ENCODE measurements at regions not wholly inside any gene's neighbourhood (a gene's known extent, or its start where the extent isn't known, plus 50 kb on each side); places are given as distances from the start of the nearest gene placed in this dataset.

GRCh38 chr6:80544555-80544954, 438.1 kb downstream of the BCKDHB start:
- Histone ChIP-seq H3K9ac (ENCODE audit: low read depth, low read length) (no peak overlapping the region), H3K4me1 (ENCODE audit: insufficient read depth, low read length) (no peaks in the 10 kb centered on the region), H3K36me3 (ENCODE audit: insufficient read depth, low read length) (no peaks in the 10 kb centered on the region), H3K9me3 (ENCODE audit: control insufficient read depth, insufficient read depth, low read length) (peaks cover 2% of the 10 kb centered on the region)

GRCh38 chr6:80543598-80544222, 437.2 kb downstream of the BCKDHB start:
- no peaks in the 10 kb centered on the region for H3K4me1 ChIP-seq (ENCODE audit: insufficient read depth, low read length)
- H3K36me3 ChIP-seq (ENCODE audit: insufficient read depth, low read length) = no peaks in the 10 kb centered on the region
- H3K9ac ChIP-seq (ENCODE audit: low read depth, low read length) = no peak overlapping the region
- no peaks in the 10 kb centered on the region; the same call in none of the 2 replicates for H3K9me3 ChIP-seq (ENCODE audit: control insufficient read depth, insufficient read depth, low read length)

GRCh38 chr6:80543151-80543550, 436.7 kb downstream of the BCKDHB start:
- Histone ChIP-seq H3K4me1 (ENCODE audit: insufficient read depth, low read length) (no peaks in the 10 kb centered on the region), H3K9me3 (ENCODE audit: control insufficient read depth, insufficient read depth, low read length) (no peaks in the 10 kb centered on the region; the same call in 1 of the 2 replicates), H3K9ac (ENCODE audit: low read depth, low read length) (no peak overlapping the region), H3K36me3 (ENCODE audit: insufficient read depth, low read length) (no peaks in the 10 kb centered on the region)

DNA sequence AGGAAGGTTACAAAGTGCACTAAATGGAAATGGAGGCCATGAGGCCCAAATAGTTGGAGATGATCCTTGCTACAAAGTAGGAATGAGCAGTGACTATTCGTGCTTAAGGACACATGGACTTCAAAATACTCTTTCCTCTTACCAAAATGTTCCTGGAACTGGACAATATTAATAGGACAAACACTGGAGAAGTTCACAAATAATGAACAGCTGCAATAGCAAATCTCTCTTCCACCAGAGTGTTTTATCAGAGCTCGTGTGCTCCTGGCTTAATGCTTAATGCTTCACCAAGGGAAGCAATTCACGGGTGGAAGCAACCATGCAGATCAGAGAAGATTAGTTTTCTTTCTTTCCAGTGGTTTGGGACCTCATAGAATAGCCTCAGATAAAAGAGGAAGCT, 435.4 kb downstream of the BCKDHB start:
- Histone ChIP-seq H3K9ac (ENCODE audit: low read depth, low read length) (no peak overlapping the region), H3K4me1 (ENCODE audit: insufficient read depth, low read length) (no peaks in the 10 kb centered on the region), H3K9me3 (ENCODE audit: control insufficient read depth, insufficient read depth, low read length) (no peaks in the 10 kb centered on the region), H3K36me3 (ENCODE audit: insufficient read depth, low read length) (no peaks in the 10 kb centered on the region)

DNA sequence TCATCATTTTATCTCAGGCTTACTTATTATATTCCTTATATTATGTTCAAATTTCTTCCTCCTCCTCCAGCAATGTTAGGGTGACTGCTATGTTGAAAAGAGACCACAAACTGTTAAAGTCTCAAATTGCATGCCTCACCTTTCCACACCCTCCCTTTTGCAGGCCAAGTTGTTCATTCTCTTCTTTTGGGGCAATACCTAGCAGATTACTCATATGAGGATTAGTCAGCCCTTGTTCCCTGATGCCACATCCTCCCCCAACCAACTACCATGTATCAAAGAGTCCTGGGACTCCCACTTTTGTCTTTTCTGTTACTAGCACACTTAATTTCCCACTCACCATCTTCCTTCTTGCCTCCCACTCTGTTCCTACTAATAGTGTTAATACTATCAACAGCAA, 434.7 kb downstream of the BCKDHB start:
- Histone ChIP-seq H3K9me3 (ENCODE audit: control insufficient read depth, insufficient read depth, low read length) (no peaks in the 10 kb centered on the region), H3K9ac (ENCODE audit: low read depth, low read length) (no peak overlapping the region), H3K4me1 (ENCODE audit: insufficient read depth, low read length) (no peaks in the 10 kb centered on the region), H3K36me3 (ENCODE audit: insufficient read depth, low read length) (no peaks in the 10 kb centered on the region)

GRCh38 chr6:80540700-80541099, 434.2 kb downstream of the BCKDHB start:
- H3K4me1 ChIP-seq (ENCODE audit: insufficient read depth, low read length) = no peaks in the 10 kb centered on the region
- H3K36me3 ChIP-seq (ENCODE audit: insufficient read depth, low read length) = no peaks in the 10 kb centered on the region
- H3K9ac ChIP-seq (ENCODE audit: low read depth, low read length) = no peak overlapping the region

GRCh38 chr6:80537118-80537972, 430.9 kb downstream of the BCKDHB start:
- H3K9ac ChIP-seq (ENCODE audit: low read depth, low read length) = no peak overlapping the region
- H3K36me3 ChIP-seq (ENCODE audit: insufficient read depth, low read length) = no peaks in the 10 kb centered on the region
- no peaks in the 10 kb centered on the region for H3K4me1 ChIP-seq (ENCODE audit: insufficient read depth, low read length)
- peaks cover 10% of the 10 kb centered on the region; the same call in 1 of the 2 replicates for H3K9me3 ChIP-seq (ENCODE audit: control insufficient read depth, insufficient read depth, low read length)

More at GRCh38 chr6:80540700-80541099, 434.2 kb downstream of the BCKDHB start:
- H3K9me3 ChIP-seq (ENCODE audit: control insufficient read depth, insufficient read depth, low read length) = peaks cover 4% of the 10 kb centered on the region; the same call in 1 of the 2 replicates

- H3K36me3 ChIP-seq (ENCODE audit: insufficient read depth, low read length) = no peaks in the 10 kb centered on the region
- H3K9ac ChIP-seq (ENCODE audit: low read depth, low read length) = no peak overlapping the region
- no peaks in the 10 kb centered on the region for H3K4me1 ChIP-seq (ENCODE audit: insufficient read depth, low read length)
- peaks cover 10% of the 10 kb centered on the region; the same call in 1 of the 2 replicates for H3K9me3 ChIP-seq (ENCODE audit: control insufficient read depth, insufficient read depth, low read length)
Observed at GRCh38 chr6:80535914-80536565, 429.6 kb downstream of the BCKDHB start.

GRCh38 chr6:80531681-80532619, 425.5 kb downstream of the BCKDHB start:
- Histone ChIP-seq H3K9me3 (ENCODE audit: control insufficient read depth, insufficient read depth, low read length) (peaks cover 10% of the 10 kb centered on the region; the same call in 1 of the 2 replicates), H3K9ac (ENCODE audit: low read depth, low read length) (no peak overlapping the region), H3K4me1 (ENCODE audit: insufficient read depth, low read length) (no peaks in the 10 kb centered on the region), H3K36me3 (ENCODE audit: insufficient read depth, low read length) (no peaks in the 10 kb centered on the region)

DNA sequence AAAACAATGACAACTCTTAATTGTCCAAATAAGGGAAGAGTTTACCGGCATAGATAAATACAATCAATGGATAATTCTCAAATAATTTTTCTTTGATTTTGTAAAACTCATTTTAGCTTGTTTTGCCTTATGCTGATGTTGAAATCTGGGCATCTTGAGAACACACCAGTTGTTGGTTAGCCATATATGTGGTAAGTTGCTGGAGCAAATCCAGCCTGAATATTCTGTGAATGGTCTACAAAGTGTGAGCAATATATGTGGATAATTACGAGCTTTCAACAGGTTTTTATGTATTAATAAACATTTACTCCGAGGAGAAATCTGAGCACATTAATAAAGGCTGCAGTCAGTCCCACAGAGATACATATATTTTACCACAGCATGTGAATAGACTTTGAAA, 423.6 kb downstream of the BCKDHB start:
- Histone ChIP-seq H3K36me3 (ENCODE audit: insufficient read depth, low read length) (no peaks in the 10 kb centered on the region), H3K9me3 (ENCODE audit: control insufficient read depth, insufficient read depth, low read length) (no peaks in the 10 kb centered on the region), H3K4me1 (ENCODE audit: insufficient read depth, low read length) (no peaks in the 10 kb centered on the region), H3K9ac (ENCODE audit: low read depth, low read length) (no peak overlapping the region)

DNA sequence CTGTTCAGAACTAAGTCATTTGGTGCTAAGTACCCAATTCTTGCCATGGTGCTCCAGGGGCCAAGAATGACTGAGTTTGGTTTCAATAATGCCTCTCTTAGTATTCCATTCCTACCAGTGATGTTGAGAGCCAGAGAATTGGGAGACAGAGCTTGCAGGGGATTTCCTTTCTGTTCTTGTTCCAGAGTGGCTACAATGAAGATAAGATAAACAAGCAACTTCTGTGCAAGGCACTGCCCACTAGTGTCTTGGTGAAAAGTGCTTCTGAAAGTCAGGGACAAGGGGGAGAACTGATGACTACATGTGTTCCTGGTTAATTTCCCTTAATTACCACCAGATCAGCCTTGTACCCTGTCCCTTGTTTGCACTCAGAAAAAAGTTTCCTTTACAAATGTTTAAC, 421.6 kb downstream of the BCKDHB start:
- Histone ChIP-seq H3K36me3 (ENCODE audit: insufficient read depth, low read length) (no peaks in the 10 kb centered on the region), H3K4me1 (ENCODE audit: insufficient read depth, low read length) (peaks cover 7% of the 10 kb centered on the region), H3K9me3 (ENCODE audit: control insufficient read depth, insufficient read depth, low read length) (no peaks in the 10 kb centered on the region), H3K9ac (ENCODE audit: low read depth, low read length) (no peak overlapping the region)

GRCh38 chr6:80527552-80528052, 421.1 kb downstream of the BCKDHB start:
- H3K4me1 ChIP-seq (ENCODE audit: insufficient read depth, low read length) = peaks cover 7% of the 10 kb centered on the region
- H3K9ac ChIP-seq (ENCODE audit: low read depth, low read length) = no peak overlapping the region
- H3K36me3 ChIP-seq (ENCODE audit: insufficient read depth, low read length) = no peaks in the 10 kb centered on the region
- H3K9me3 ChIP-seq (ENCODE audit: control insufficient read depth, insufficient read depth, low read length) = no peaks in the 10 kb centered on the region

DNA sequence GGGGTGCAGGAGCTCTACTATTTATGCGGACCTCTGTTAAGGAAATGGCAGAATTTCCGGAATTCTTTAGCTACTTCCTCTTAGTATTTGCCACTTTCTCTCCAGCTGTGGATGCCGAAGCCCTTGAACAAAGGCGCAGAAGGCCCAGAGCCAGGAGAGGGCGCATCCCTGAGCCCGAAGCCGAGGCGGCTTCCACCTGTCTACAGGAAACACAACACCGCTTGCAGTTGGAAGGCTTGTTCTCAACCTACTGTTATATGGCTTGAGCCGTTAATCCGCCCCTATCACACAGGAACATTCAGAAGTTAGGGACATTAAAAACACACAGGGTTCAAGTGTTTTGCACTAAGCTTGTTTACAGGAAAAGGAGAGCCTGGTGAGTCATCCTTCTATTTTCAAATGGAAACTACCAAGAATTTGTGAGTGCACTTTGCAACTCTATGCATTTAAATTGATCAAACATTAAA, 417.1 kb downstream of the BCKDHB start:
- H3K36me3 ChIP-seq (ENCODE audit: insufficient read depth, low read length) = no peaks in the 10 kb centered on the region
- peaks cover 11% of the 10 kb centered on the region for H3K4me1 ChIP-seq (ENCODE audit: insufficient read depth, low read length)
- H3K9me3 ChIP-seq (ENCODE audit: control insufficient read depth, insufficient read depth, low read length) = no peaks in the 10 kb centered on the region
- H3K9ac ChIP-seq (ENCODE audit: low read depth, low read length) = peak overlapping the region; percentile 9; the same call in 1 of the 2 replicates
